Tibial nerve (tissue), 3 donors: ENCODE measurements at regions not wholly inside any gene's neighbourhood (a gene's known extent, or its start where the extent isn't known, plus 50 kb on each side); places are given as distances from the start of the nearest gene placed in this dataset.

ENCODE experiments used
- CTCF ChIP-seq, 5 experiments: fragments of 200-600 bp in 3 of 5; fragments of 450-650 bp in 2 of 5; sonication (generic) in 3 of 5; IDR thresholded peaks; one replicate each; pipeline ENCODE4 v1.5.1; 2016 to 2019; ENCODE audit warnings: antibody characterized with exemption in 5 of 5, mild to moderate bottlenecking in 3 of 5, moderate library complexity in 2 of 5
- POLR2A ChIP-seq, 2 donors: fragments of 450-650 bp; IDR thresholded peaks; one replicate each; pipeline ENCODE4 v1.6.1; 2017; ENCODE audit warnings: antibody characterized with exemption in 2 of 2, mild to moderate bottlenecking in 2 of 2, moderate library complexity in 2 of 2

DNA sequence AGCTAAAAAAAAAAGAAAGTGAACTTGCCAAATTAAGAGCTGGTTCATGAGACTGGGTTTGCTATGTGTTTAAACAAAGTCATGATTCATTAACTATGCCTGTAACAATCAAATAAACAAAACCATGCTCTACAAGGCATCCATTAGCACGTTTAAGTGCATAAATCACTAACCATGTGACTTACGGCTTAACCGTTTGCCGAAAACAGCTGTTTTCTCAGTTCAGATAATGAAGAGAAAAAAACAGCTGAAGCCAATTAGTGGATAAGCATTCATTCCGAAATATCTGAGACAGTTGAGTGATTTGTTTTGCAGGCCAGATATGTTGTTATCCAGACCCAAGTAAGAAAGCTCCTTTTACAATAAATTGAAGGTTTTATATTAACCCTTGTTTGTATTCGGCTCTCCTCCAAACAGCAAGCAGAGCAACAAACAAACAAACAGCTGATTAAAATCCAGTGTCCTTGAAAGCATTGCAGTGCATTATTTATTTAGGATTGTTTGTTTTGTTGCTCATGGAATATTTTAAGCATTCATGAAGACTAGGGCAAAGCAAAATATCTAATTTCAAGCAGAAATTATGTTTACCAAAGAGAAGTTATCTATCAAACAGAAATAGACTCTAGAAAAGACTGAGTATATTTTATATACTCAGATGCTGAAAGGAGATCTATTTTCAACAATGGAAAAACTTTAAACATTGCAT lies 343.5 kb downstream of the RFPL4B start:
- TF ChIP-seq POLR2A (IDR thresholded peaks at IDR 0.05), result no peak
- no peak for TF ChIP-seq CTCF (IDR thresholded peaks at IDR 0.05)
